GM12892 (cell line): ENCODE measurements at regions not wholly inside any gene's neighbourhood (a gene's known extent, or its start where the extent isn't known, plus 50 kb on each side); places are given as distances from the start of the nearest gene placed in this dataset.

Source experiments
- POLR2A ChIP-seq: IDR thresholded peaks from 2 replicates; pipeline ENCODE4 v1.6.1; 2011; ENCODE audit warnings: low read depth, low read length, control low read depth
- POLR2AphosphoS5 ChIP-seq: IDR thresholded peaks from 2 replicates; pipeline ENCODE4 v1.6.1; 2011; ENCODE audit warnings: low read depth, low read length, control low read depth
- TAF1 ChIP-seq: IDR thresholded peaks from 2 replicates; pipeline ENCODE4 v1.6.1; 2011; ENCODE audit warnings: low read depth, mild to moderate bottlenecking, control low read depth, low read length, borderline replicate concordance

DNA sequence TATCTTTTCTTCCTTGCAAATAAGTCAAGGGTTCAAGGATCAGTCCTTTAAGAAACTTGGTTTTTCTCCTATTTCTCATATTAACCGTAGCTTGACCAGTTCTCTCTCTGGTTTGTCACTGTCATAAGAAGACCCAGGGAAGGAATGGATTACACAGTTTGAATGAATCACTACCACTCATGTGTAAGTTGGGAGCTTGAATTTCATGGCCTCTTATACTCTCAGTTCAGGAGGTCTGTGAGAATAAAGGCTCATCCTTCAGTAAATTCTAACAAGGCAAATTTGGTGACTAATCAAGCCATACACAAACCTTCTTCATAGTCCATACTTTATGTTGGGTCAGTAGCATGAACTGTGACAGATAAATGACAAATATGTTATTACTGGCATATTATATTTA is 323.1 kb upstream of the ACTBL2 start:
- no peak for TF ChIP-seq POLR2A
- TF ChIP-seq POLR2AphosphoS5, result no peak
- TF ChIP-seq TAF1, result no peak
